ENCODE measurements at regions not wholly inside any gene's neighbourhood (a gene's known extent, or its start where the extent isn't known, plus 50 kb on each side); places are given as distances from the start of the nearest gene placed in this dataset.

DNA sequence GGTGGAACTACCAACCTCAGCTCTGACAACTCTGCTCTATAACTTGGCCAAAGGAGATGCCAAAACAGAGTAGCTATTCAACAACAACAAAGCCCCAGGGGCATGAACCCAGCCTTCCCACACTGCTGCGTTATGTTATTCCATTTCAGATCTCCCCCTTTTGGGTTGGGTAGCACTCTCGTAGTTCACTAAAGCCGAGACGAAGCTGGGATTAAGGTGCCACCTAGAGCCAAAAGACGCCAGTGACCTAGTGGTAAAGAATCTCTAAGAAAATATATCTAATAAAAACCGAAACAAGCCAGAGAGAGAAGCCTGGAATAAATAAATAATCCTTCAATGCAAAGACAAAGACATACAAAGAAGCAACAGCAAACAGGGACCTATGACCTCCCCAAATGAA lies 217.3 kb downstream of the HERPUD2 start:
- TF ChIP-seq, protein P1, sequence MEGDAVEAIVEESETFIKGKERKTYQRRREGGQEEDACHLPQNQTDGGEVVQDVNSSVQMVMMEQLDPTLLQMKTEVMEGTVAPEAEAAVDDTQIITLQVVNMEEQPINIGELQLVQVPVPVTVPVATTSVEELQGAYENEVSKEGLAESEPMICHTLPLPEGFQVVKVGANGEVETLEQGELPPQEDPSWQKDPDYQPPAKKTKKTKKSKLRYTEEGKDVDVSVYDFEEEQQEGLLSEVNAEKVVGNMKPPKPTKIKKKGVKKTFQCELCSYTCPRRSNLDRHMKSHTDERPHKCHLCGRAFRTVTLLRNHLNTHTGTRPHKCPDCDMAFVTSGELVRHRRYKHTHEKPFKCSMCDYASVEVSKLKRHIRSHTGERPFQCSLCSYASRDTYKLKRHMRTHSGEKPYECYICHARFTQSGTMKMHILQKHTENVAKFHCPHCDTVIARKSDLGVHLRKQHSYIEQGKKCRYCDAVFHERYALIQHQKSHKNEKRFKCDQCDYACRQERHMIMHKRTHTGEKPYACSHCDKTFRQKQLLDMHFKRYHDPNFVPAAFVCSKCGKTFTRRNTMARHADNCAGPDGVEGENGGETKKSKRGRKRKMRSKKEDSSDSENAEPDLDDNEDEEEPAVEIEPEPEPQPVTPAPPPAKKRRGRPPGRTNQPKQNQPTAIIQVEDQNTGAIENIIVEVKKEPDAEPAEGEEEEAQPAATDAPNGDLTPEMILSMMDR (IDR thresholded peaks at IDR 0.05; ENCODE audit: poor library complexity, severe bottlenecking): no peak
- TF ChIP-seq, protein P2, sequence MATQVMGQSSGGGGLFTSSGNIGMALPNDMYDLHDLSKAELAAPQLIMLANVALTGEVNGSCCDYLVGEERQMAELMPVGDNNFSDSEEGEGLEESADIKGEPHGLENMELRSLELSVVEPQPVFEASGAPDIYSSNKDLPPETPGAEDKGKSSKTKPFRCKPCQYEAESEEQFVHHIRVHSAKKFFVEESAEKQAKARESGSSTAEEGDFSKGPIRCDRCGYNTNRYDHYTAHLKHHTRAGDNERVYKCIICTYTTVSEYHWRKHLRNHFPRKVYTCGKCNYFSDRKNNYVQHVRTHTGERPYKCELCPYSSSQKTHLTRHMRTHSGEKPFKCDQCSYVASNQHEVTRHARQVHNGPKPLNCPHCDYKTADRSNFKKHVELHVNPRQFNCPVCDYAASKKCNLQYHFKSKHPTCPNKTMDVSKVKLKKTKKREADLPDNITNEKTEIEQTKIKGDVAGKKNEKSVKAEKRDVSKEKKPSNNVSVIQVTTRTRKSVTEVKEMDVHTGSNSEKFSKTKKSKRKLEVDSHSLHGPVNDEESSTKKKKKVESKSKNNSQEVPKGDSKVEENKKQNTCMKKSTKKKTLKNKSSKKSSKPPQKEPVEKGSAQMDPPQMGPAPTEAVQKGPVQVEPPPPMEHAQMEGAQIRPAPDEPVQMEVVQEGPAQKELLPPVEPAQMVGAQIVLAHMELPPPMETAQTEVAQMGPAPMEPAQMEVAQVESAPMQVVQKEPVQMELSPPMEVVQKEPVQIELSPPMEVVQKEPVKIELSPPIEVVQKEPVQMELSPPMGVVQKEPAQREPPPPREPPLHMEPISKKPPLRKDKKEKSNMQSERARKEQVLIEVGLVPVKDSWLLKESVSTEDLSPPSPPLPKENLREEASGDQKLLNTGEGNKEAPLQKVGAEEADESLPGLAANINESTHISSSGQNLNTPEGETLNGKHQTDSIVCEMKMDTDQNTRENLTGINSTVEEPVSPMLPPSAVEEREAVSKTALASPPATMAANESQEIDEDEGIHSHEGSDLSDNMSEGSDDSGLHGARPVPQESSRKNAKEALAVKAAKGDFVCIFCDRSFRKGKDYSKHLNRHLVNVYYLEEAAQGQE (IDR thresholded peaks at IDR 0.05; ENCODE audit: borderline replicate concordance): no peak
